ENCODE measurements at regions not wholly inside any gene's neighbourhood (a gene's known extent, or its start where the extent isn't known, plus 50 kb on each side); places are given as distances from the start of the nearest gene placed in this dataset.
A peak's percentile ranks its signal among the peaks of the same experiment; 100 is the strongest.

GRCh38 chr18:46338205-46338604, 234.0 kb downstream of the HAUS1 start:
- H3K36me3 ChIP-seq (ENCODE audit: control insufficient read depth, insufficient read depth, low read length): no peaks in the 10 kb centered on the region
- FAIRE-seq (no peak), DNase-seq (ENCODE audit: low read depth) (no peak)
- no peaks in the 10 kb centered on the region for H3K27me3 ChIP-seq (ENCODE audit: control insufficient read depth, insufficient read depth, low read length)
- H3K4me3 ChIP-seq (ENCODE audit: low read depth, low read length): no peak overlapping the region
- no peak for TF ChIP-seq CTCF (IDR thresholded peaks at IDR 0.05; ENCODE audit: insufficient read depth, low read length, severe bottlenecking)

GRCh38 chr18:46338766-46339165, 234.6 kb downstream of the HAUS1 start:
- Histone ChIP-seq H3K4me3 (ENCODE audit: low read depth, low read length) (no peak overlapping the region), H3K27me3 (ENCODE audit: control insufficient read depth, insufficient read depth, low read length) (no peaks in the 10 kb centered on the region), H3K36me3 (ENCODE audit: control insufficient read depth, insufficient read depth, low read length) (no peaks in the 10 kb centered on the region)
- no peak for TF ChIP-seq CTCF (IDR thresholded peaks at IDR 0.05; ENCODE audit: insufficient read depth, low read length, severe bottlenecking)
- DNase-seq (ENCODE audit: low read depth) (no peak), FAIRE-seq (no peak)

- no peak overlapping the region for H3K4me3 ChIP-seq (ENCODE audit: low read depth, low read length)
- FAIRE-seq: no peak
- H3K27me3 ChIP-seq (ENCODE audit: control insufficient read depth, insufficient read depth, low read length): no peaks in the 10 kb centered on the region
- no peak for TF ChIP-seq CTCF (IDR thresholded peaks at IDR 0.05; ENCODE audit: insufficient read depth, low read length, severe bottlenecking)
- H3K36me3 ChIP-seq (ENCODE audit: control insufficient read depth, insufficient read depth, low read length): no peaks in the 10 kb centered on the region
- DNase-seq (ENCODE audit: low read depth): no peak
Observed at GRCh38 chr18:46340716-46341115, 236.5 kb downstream of the HAUS1 start.

GRCh38 chr18:46341986-46342525, 237.9 kb downstream of the HAUS1 start:
- no peak for FAIRE-seq
- no peak for TF ChIP-seq CTCF (IDR thresholded peaks at IDR 0.05; ENCODE audit: insufficient read depth, low read length, severe bottlenecking)

GRCh38 chr18:46343456-46343855, 239.3 kb downstream of the HAUS1 start:
- TF ChIP-seq CTCF (IDR thresholded peaks at IDR 0.05; ENCODE audit: insufficient read depth, low read length, severe bottlenecking): no peak
- H3K27me3 ChIP-seq (ENCODE audit: control insufficient read depth, insufficient read depth, low read length): no peaks in the 10 kb centered on the region
- no peaks in the 10 kb centered on the region for H3K36me3 ChIP-seq (ENCODE audit: control insufficient read depth, insufficient read depth, low read length)
- FAIRE-seq: peak; percentile 75
- no peak for DNase-seq (ENCODE audit: low read depth)
- H3K4me3 ChIP-seq (ENCODE audit: low read depth, low read length): no peak overlapping the region

More at GRCh38 chr18:46341986-46342525, 237.9 kb downstream of the HAUS1 start:
- no peak for DNase-seq (ENCODE audit: low read depth)
- H3K36me3 ChIP-seq (ENCODE audit: control insufficient read depth, insufficient read depth, low read length): no peaks in the 10 kb centered on the region
- no peak overlapping the region for H3K4me3 ChIP-seq (ENCODE audit: low read depth, low read length)
- H3K27me3 ChIP-seq (ENCODE audit: control insufficient read depth, insufficient read depth, low read length): no peaks in the 10 kb centered on the region

- Histone ChIP-seq H3K36me3 (ENCODE audit: control insufficient read depth, insufficient read depth, low read length) (no peaks in the 10 kb centered on the region), H3K4me3 (ENCODE audit: low read depth, low read length) (no peak overlapping the region), H3K27me3 (ENCODE audit: control insufficient read depth, insufficient read depth, low read length) (no peaks in the 10 kb centered on the region)
- peak; percentile 12 for TF ChIP-seq CTCF (IDR thresholded peaks at IDR 0.05; ENCODE audit: insufficient read depth, low read length, severe bottlenecking)
- FAIRE-seq: no peak
- peak; percentile 44 for DNase-seq (ENCODE audit: low read depth)
Observed at GRCh38 chr18:46343931-46344372, 239.8 kb downstream of the HAUS1 start.
